Brain microvascular endothelial cell (primary cell): ENCODE measurements at regions not wholly inside any gene's neighbourhood (a gene's known extent, or its start where the extent isn't known, plus 50 kb on each side); places are given as distances from the start of the nearest gene placed in this dataset.
"Not testable (repeated sequence)": the region's sequence is repeated elsewhere in the genome, so short reads cannot be mapped to it uniquely, and the experiment has no call there.

Experiments
- DNase-seq: peaks from one replicate; pipeline ENCODE4 v3.0.0-alpha.2; 2020
- H3K27ac ChIP-seq: fragments of 250-450 bp; sonication (Bioruptor Pico); 2 replicates; pipeline ENCODE4 v1.5.1; 2020; ENCODE audit warnings: mild to moderate bottlenecking, moderate library complexity
- H3K27me3 ChIP-seq: fragments of 250-450 bp; sonication (Bioruptor Pico); replicated peaks from 2 replicates; pipeline ENCODE4 v1.5.1; 2020; ENCODE audit warnings: mild to moderate bottlenecking
- H3K36me3 ChIP-seq: fragments of 250-450 bp; sonication (Bioruptor Pico); replicated peaks from 2 replicates; pipeline ENCODE4 v1.5.1; 2020; ENCODE audit warnings: mild to moderate bottlenecking
- H3K4me3 ChIP-seq: 2 replicates; pipeline ENCODE4 v1.5.1; 2011; ENCODE audit warnings: low read depth, mild to moderate bottlenecking, control low read depth, low read length, moderate library complexity
- CTCF ChIP-seq: IDR thresholded peaks from 2 replicates; pipeline ENCODE4 v1.5.1; 2011; ENCODE audit warnings: low read depth, mild to moderate bottlenecking, moderate library complexity, low read length, control low read depth, inconsistent platforms; ENCODE audit errors: missing control alignments
- in situ Hi-C: cut with HindIII; loops from 2 replicates; pipeline ENCODE4 v1.10.0; 2017; ENCODE audit warnings: low sequenced_read_pairs, low pct_ligation_motif_present

GRCh38 chr14:45946251-45946650 lies 693.2 kb upstream of the MIS18BP1 start:
- no peak for TF ChIP-seq CTCF
- DNase-seq = no peak
- H3K27me3 ChIP-seq = no peaks in the 10 kb centered on the region
- in situ Hi-C loops = no loop called here
- H3K36me3 ChIP-seq = no peaks in the 10 kb centered on the region
- no peak overlapping the region for H3K4me3 ChIP-seq
- no peak overlapping the region for H3K27ac ChIP-seq

- Histone ChIP-seq H3K27ac (no peak overlapping the region), H3K36me3 (no peaks in the 10 kb centered on the region), H3K4me3 (no peak overlapping the region), H3K27me3 (no peaks in the 10 kb centered on the region)
- DNase-seq = no peak
- no peak for TF ChIP-seq CTCF
- in situ Hi-C loops = no loop called here
Measured at GRCh38 chr14:45940318-45940717, 687.3 kb upstream of the MIS18BP1 start.

DNA sequence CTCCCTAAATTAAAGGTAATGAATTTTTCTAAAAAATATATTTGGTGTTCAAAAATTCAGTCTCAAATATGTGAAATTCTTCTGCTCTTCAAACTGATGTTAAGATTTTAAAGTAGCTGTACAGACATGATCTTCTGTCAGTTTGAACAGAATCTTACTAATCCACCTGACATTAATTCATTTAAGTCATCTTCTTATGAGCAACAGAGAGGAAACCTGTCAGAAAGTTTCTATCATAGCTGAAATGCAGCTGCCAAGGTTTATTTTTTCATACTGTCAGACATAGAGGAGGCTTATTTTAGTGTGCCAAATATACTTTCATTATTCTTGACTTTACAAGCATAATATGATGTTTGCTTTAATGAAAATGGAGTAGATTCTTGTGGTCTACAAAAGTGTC lies 686.6 kb upstream of the MIS18BP1 start:
- no peak for DNase-seq
- H3K4me3 ChIP-seq = no peak overlapping the region
- no peak overlapping the region for H3K27ac ChIP-seq
- no peaks in the 10 kb centered on the region for H3K36me3 ChIP-seq
- in situ Hi-C loops = no loop called here
- no peaks in the 10 kb centered on the region for H3K27me3 ChIP-seq
- TF ChIP-seq CTCF = no peak

GRCh38 chr14:45919995-45920394 lies 667.0 kb upstream of the MIS18BP1 start:
- H3K27ac ChIP-seq, H3K4me3 ChIP-seq, in situ Hi-C loops, H3K27me3 ChIP-seq, H3K36me3 ChIP-seq: not testable (repeated sequence)
- peak; percentile 7 for DNase-seq

GRCh38 chr14:45916340-45916953 lies 663.4 kb upstream of the MIS18BP1 start:
- TF ChIP-seq CTCF = no peak
- Histone ChIP-seq H3K4me3 (no peak overlapping the region), H3K27me3 (no peaks in the 10 kb centered on the region), H3K27ac (no peak overlapping the region), H3K36me3 (no peaks in the 10 kb centered on the region)
- in situ Hi-C loops = no loop called here
- DNase-seq = no peak

DNA sequence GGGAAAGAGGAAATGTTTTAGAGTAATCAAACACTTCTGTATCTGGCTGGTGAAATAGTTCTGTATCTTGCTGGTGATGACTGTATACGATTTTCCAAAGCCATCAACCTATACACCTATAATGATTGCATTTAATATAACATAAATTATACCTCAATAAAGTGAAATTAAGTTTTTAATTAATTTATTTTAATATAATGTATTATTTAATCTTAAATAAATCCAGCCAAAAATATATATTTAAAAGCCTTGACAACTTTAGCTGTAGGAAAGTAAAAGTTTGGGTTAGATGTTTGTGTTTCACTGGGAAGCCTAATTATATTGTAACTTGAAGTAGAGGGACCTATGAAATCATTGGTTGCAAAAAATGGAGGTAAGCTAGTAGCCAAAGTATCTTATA lies 654.8 kb upstream of the MIS18BP1 start:
- no peaks in the 10 kb centered on the region for H3K27me3 ChIP-seq
- DNase-seq = no peak
- TF ChIP-seq CTCF = no peak
- in situ Hi-C loops = no loop called here
- no peak overlapping the region for H3K27ac ChIP-seq
- no peaks in the 10 kb centered on the region for H3K36me3 ChIP-seq
- no peak overlapping the region for H3K4me3 ChIP-seq
